Upper lobe of right lung (tissue), 1 donor: ENCODE measurements at regions not wholly inside any gene's neighbourhood (a gene's known extent, or its start where the extent isn't known, plus 50 kb on each side); places are given as distances from the start of the nearest gene placed in this dataset.

Source experiments
- ATAC-seq: fragments of 200-7000 bp; cut with Tn5 transposase; one replicate; pipeline ENCODE4 v1.9.1; 2020; ENCODE audit warnings: mild to moderate bottlenecking, moderate library complexity
- DNase-seq: peaks from one replicate; pipeline ENCODE4 v3.0.0-alpha.2; 2020
- H3K27ac ChIP-seq: fragments of 200-600 bp; one replicate; pipeline ENCODE4 v1.8.0; 2022
- H3K27me3 ChIP-seq: fragments of 200-600 bp; one replicate; pipeline ENCODE4 v1.8.0; 2022; ENCODE audit warnings: mild to moderate bottlenecking
- H3K36me3 ChIP-seq: fragments of 200-600 bp; one replicate; pipeline ENCODE4 v1.8.0; 2022
- H3K4me1 ChIP-seq: fragments of 200-600 bp; one replicate; pipeline ENCODE4 v1.8.0; 2022
- H3K4me3 ChIP-seq: fragments of 200-600 bp; one replicate; pipeline ENCODE4 v1.8.0; 2022; ENCODE audit warnings: mild to moderate bottlenecking
- H3K9me3 ChIP-seq: fragments of 200-600 bp; one replicate; pipeline ENCODE4 v1.8.0; 2022
- intact Hi-C: fragments of 100-400 bp; cut with DNase I; formaldehyde crosslinking; loops from one replicate; pipeline ENCODE4 v1.11.0; 2022
- TF ChIP-seq, protein P1 (sequence below): fragments of 200-600 bp; IDR thresholded peaks from one replicate; pipeline ENCODE4 v1.8.0; 2022; ENCODE audit warnings: antibody characterized with exemption
- donor health status: DM: no; HTN: yes; CAD: no; lungs with severe emphysema.

DNA sequence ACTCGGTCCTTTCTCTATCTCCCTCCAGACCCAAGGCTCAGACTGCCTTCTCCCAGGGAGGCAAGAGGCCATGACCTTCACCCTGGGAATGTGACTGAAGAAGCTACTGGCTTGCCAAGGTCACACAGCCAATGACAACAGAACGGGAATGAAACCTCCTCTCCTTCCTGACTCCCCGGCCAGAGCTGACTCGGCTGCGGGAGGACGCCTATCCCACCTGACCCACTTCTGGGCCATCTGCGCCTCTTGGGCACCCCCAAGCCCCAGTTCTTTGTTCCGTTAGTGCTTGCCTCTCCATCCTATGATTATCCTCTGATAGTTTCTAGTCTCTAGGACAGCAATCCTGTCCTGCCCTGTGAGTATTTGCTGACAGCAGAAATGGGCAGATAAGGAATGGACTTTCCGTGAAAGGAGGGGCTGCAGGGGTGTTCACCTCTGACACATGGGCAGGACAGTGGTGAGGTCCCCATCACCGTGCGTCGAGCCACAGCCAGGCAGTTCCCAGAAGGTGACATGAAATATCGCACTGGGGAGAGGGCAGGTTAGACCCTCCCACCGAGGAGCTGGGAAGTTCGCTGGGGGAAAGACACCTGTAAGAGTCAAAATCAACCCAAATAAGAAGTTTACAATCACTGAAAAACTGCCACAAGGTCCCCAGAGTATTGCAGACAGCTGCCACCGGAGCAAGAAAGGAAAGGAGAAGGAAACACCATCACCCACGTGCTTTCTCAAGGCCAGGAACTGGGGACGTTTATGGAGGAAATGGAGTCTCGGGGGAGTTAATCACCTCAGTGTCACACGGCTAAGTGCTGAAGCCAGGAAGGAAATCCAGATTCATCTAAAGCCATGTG lies 63.0 kb downstream of the INSIG1 start:
- Histone ChIP-seq H3K36me3 (no peaks in the 10 kb centered on the region), H3K4me3 (no peak overlapping the region), H3K4me1 (no peaks in the 10 kb centered on the region), H3K9me3 (no peaks in the 10 kb centered on the region), H3K27me3 (peaks cover 78% of the 10 kb centered on the region), H3K27ac (no peak overlapping the region)
- DNase-seq (peak; percentile 53), ATAC-seq (peak; percentile 45)
- intact Hi-C loops = no loop called here
- TF ChIP-seq, protein P1, sequence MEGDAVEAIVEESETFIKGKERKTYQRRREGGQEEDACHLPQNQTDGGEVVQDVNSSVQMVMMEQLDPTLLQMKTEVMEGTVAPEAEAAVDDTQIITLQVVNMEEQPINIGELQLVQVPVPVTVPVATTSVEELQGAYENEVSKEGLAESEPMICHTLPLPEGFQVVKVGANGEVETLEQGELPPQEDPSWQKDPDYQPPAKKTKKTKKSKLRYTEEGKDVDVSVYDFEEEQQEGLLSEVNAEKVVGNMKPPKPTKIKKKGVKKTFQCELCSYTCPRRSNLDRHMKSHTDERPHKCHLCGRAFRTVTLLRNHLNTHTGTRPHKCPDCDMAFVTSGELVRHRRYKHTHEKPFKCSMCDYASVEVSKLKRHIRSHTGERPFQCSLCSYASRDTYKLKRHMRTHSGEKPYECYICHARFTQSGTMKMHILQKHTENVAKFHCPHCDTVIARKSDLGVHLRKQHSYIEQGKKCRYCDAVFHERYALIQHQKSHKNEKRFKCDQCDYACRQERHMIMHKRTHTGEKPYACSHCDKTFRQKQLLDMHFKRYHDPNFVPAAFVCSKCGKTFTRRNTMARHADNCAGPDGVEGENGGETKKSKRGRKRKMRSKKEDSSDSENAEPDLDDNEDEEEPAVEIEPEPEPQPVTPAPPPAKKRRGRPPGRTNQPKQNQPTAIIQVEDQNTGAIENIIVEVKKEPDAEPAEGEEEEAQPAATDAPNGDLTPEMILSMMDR = no peak

DNA sequence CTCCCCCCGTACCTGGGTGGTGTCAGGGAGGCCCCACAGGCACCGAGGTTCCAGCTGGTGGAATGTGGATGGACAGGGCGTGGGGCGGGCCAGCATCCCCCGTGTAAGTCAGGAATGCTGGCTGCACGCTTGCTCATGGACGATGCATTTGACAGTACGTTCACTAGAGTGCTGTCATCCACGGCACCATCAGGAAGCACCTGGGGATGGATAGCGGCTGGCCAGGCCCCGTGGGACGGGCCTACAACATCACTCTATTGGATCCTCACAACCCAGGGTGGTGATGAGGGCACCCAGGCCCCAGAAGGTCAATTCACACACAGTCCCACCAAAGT lies 63.6 kb downstream of the INSIG1 start:
- H3K4me1 ChIP-seq = no peaks in the 10 kb centered on the region
- H3K36me3 ChIP-seq = no peaks in the 10 kb centered on the region
- no peak overlapping the region for H3K27ac ChIP-seq
- no peaks in the 10 kb centered on the region for H3K9me3 ChIP-seq
- TF ChIP-seq, protein P1 = no peak
- H3K4me3 ChIP-seq = no peak overlapping the region
- peak; percentile 55 for DNase-seq
- H3K27me3 ChIP-seq = peaks cover 74% of the 10 kb centered on the region
- intact Hi-C loops = no loop called here
- no peak for ATAC-seq

GRCh38 chr7:155361947-155362346 lies 64.3 kb downstream of the INSIG1 start:
- intact Hi-C loops = no loop called here
- ATAC-seq (no peak), DNase-seq (peak; percentile 31)
- Histone ChIP-seq H3K9me3 (no peaks in the 10 kb centered on the region), H3K27ac (no peak overlapping the region), H3K4me1 (no peaks in the 10 kb centered on the region), H3K27me3 (peaks cover 71% of the 10 kb centered on the region), H3K4me3 (no peak overlapping the region), H3K36me3 (no peaks in the 10 kb centered on the region)
- TF ChIP-seq, protein P1 = no peak

DNA sequence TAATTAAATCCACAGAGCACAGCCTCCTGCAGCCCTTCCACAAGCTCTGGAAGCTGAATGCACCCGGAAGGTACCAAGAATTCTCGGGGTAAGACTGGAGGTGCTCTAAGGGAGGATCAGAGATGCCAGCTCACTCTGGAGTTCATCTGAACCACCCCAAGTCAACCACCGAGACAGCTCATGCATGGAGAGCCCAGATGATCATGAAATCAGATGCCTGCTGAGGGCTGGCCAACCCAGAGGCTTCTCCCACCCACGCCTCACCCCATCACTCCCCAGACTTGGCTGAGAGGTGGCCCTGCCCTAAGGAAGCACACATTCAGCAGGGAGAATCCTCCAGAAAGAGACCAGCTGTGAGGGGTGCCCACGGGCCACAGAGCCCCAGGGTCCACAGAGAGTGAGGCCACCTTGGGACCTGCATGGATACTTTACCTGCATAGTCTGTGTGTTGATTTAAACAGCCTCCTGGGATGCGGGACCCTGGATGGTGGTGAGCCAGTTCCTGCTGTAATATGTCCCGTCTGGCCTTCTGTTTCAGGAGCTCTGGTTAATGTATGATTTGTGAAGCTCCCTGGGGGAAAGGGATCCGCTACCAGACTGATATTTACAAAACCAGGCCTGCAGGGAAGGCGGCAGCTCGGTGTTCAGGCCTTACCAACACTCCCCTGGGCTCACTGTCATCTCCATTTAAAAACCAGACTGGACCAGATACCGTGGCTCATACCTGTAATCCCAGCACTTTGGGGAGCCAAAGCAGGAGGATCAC lies 64.9 kb downstream of the INSIG1 start:
- Histone ChIP-seq H3K4me3 (no peak overlapping the region), H3K4me1 (no peaks in the 10 kb centered on the region), H3K36me3 (no peaks in the 10 kb centered on the region), H3K27me3 (peaks cover 68% of the 10 kb centered on the region), H3K9me3 (no peaks in the 10 kb centered on the region), H3K27ac (no peak overlapping the region)
- ATAC-seq (no peak), DNase-seq (peak; percentile 37)
- TF ChIP-seq, protein P1 = no peak
- intact Hi-C loops = no loop called here

DNA sequence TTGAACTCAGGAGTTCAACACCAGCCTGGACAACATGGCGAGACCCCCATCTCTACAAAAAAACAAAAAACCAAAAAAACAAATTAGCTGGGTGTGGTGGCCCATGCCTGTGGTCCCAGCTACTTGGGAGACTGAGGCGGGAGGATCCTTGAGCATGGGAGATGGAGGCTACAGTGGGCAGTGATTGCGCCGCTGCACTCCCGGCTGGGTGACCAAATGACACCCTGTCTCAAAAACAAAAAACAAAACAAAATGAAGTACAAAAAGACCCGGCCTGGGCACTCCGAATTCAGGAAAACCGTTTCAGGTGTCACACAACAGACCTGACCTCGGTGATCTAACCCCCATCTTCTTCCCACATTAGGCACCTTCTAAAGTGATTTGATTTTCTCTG lies 65.5 kb downstream of the INSIG1 start:
- no peak overlapping the region for H3K27ac ChIP-seq
- DNase-seq = peak; percentile 22

More for the DNA sequence above, 65.5 kb downstream of the INSIG1 start:
- no peaks in the 10 kb centered on the region for H3K36me3 ChIP-seq
- ATAC-seq = no peak
- no peak overlapping the region for H3K4me3 ChIP-seq
- intact Hi-C loops = no loop called here
- H3K9me3 ChIP-seq = no peaks in the 10 kb centered on the region
- TF ChIP-seq, protein P1 = no peak
- H3K4me1 ChIP-seq = no peaks in the 10 kb centered on the region
- peaks cover 62% of the 10 kb centered on the region for H3K27me3 ChIP-seq
